GM23338 (cell line): ENCODE measurements at regions not wholly inside any gene's neighbourhood (a gene's known extent, or its start where the extent isn't known, plus 50 kb on each side); places are given as distances from the start of the nearest gene placed in this dataset.

ENCODE experiments used
- ATAC-seq: fragments of 200-7000 bp; cut with Tn5 transposase; 3 replicates; pipeline ENCODE4 v1.9.1; 2020
- DNase-seq: peaks from one replicate; pipeline ENCODE4 v3.0.0-alpha.2; 2015; ENCODE audit warnings: low spot score
- H2AFZ ChIP-seq: fragments of 200-600 bp; sonication (generic); 2 replicates; pipeline ENCODE4 v1.8.0; 2016; ENCODE audit warnings: antibody characterized with exemption, mild to moderate bottlenecking, moderate library complexity
- H3F3A ChIP-seq: fragments of 200-600 bp; sonication (generic); replicated peaks from 2 replicates; pipeline ENCODE4 v1.8.0; 2017; ENCODE audit warnings: antibody characterized with exemption, mixed run types, low read depth
- H3K27ac ChIP-seq: fragments of 200-600 bp; sonication (generic); 2 replicates; pipeline ENCODE4 v1.6.1; 2016; ENCODE audit warnings: low read depth
- H3K27me3 ChIP-seq: fragments of 200-600 bp; sonication (generic); 2 replicates; pipeline ENCODE4 v1.8.0; 2016; ENCODE audit warnings: mild to moderate bottlenecking, mixed run types, moderate library complexity; ENCODE audit not compliant: insufficient read depth
- H3K36me3 ChIP-seq: fragments of 200-600 bp; sonication (generic); 2 replicates; pipeline ENCODE4 v1.8.0; 2016; ENCODE audit warnings: mild to moderate bottlenecking; ENCODE audit not compliant: insufficient read depth
- H3K4me1 ChIP-seq: fragments of 200-600 bp; sonication (generic); 2 replicates; pipeline ENCODE4 v1.8.0; 2016; ENCODE audit warnings: mild to moderate bottlenecking, moderate library complexity; ENCODE audit not compliant: insufficient read depth
- H3K4me2 ChIP-seq: fragments of 200-600 bp; sonication (generic); 2 replicates; pipeline ENCODE4 v1.7.1; 2017; ENCODE audit warnings: mixed run types
- H3K4me3 ChIP-seq: fragments of 200-600 bp; sonication (generic); 2 replicates; pipeline ENCODE4 v1.6.1; 2016; ENCODE audit warnings: mixed run types
- H3K79me2 ChIP-seq: fragments of 200-600 bp; sonication (generic); replicated peaks from 2 replicates; pipeline ENCODE4 v1.8.0; 2017; ENCODE audit warnings: mild to moderate bottlenecking; ENCODE audit not compliant: insufficient read depth
- H3K9me2 ChIP-seq: fragments of 200-600 bp; sonication (generic); 2 replicates; pipeline ENCODE4 v1.8.0; 2017; ENCODE audit not compliant: insufficient read depth
- H4K20me1 ChIP-seq: fragments of 200-600 bp; sonication (generic); replicated peaks from 2 replicates; pipeline ENCODE4 v1.8.0; 2017; ENCODE audit warnings: mild to moderate bottlenecking; ENCODE audit not compliant: insufficient read depth
- H3K27ac Mint-ChIP-seq: 2 replicates; pipeline ENCODE4 v1.8.0; 2020; ENCODE audit warnings: inconsistent platforms, mild to moderate bottlenecking, moderate library complexity, mixed read lengths
- H3K27me3 Mint-ChIP-seq: 3 replicates; pipeline ENCODE4 v1.8.0; 2022; ENCODE audit warnings: low read depth, mild to moderate bottlenecking, moderate library complexity, mixed read lengths, inconsistent platforms; ENCODE audit not compliant: insufficient read depth, poor library complexity
- H3K36me3 Mint-ChIP-seq: 3 replicates; pipeline ENCODE4 v1.8.0; 2021; ENCODE audit warnings: low read depth, mild to moderate bottlenecking, inconsistent platforms, moderate library complexity, mixed read lengths
- H3K4me1 Mint-ChIP-seq: 3 replicates; pipeline ENCODE4 v1.8.0; 2020; ENCODE audit warnings: mild to moderate bottlenecking, inconsistent platforms, mixed read lengths
- H3K4me3 Mint-ChIP-seq: 3 replicates; pipeline ENCODE4 v1.8.0; 2021; ENCODE audit warnings: moderate library complexity, mild to moderate bottlenecking, inconsistent platforms, mixed read lengths
- H3K9me3 Mint-ChIP-seq: 3 replicates; pipeline ENCODE4 v1.8.0; 2020; ENCODE audit warnings: moderate library complexity, mild to moderate bottlenecking, inconsistent platforms, mixed read lengths
- CREB1 ChIP-seq: fragments of 250-450 bp; sonication (Bioruptor Pico); IDR thresholded peaks from 2 replicates; pipeline ENCODE4 v1.5.0; 2020; ENCODE audit warnings: low read depth, mild to moderate bottlenecking, moderate library complexity
- EZH2 ChIP-seq: fragments of 200-600 bp; sonication (generic); IDR thresholded peaks from one replicate; pipeline ENCODE4 v1.8.0; 2017; ENCODE audit warnings: antibody characterized with exemption, mild to moderate bottlenecking, low read depth; ENCODE audit not compliant: unreplicated experiment
- JUNB ChIP-seq: IDR thresholded peaks from one replicate; pipeline ENCODE4 v1.6.1; 2016; ENCODE audit warnings: antibody characterized with exemption; ENCODE audit not compliant: unreplicated experiment
- NANOG ChIP-seq: IDR thresholded peaks from 2 replicates; pipeline ENCODE4 v1.6.1; 2016; ENCODE audit warnings: antibody characterized with exemption, borderline replicate concordance
- POLR2AphosphoS5 ChIP-seq: IDR thresholded peaks from 2 replicates; pipeline ENCODE4 v1.6.1; 2016; ENCODE audit warnings: antibody characterized with exemption, low read depth
- STAT1 ChIP-seq: IDR thresholded peaks from one replicate; pipeline ENCODE4 v1.6.1; 2016; ENCODE audit warnings: antibody characterized with exemption; ENCODE audit not compliant: unreplicated experiment
- ZNF114 ChIP-seq: fragments of 250-450 bp; sonication (Bioruptor Pico); IDR thresholded peaks from 2 replicates; pipeline ENCODE4 v1.5.0; 2020; ENCODE audit warnings: mild to moderate bottlenecking, moderate library complexity
- TF ChIP-seq, protein P1 (sequence below): IDR thresholded peaks from one replicate; pipeline ENCODE4 v1.6.1; 2018; ENCODE audit warnings: antibody characterized with exemption; ENCODE audit not compliant: unreplicated experiment
- TF ChIP-seq, protein P2 (sequence below), 2 experiments: fragments of 200-600 bp in 1 of 2; sonication (generic) in 1 of 2; conservative IDR thresholded peaks; 2 replicates each; pipeline versions ENCODE4 v1.5.1 to v1.6.1; 2016 to 2017; ENCODE audit warnings: antibody characterized with exemption in 2 of 2, low read depth in 2 of 2, mild to moderate bottlenecking in 2 of 2, moderate library complexity in 1 of 2
- TF ChIP-seq, protein P3 (sequence below): IDR thresholded peaks from 2 replicates; pipeline ENCODE4 v1.6.1; 2016; ENCODE audit warnings: antibody characterized with exemption

DNA sequence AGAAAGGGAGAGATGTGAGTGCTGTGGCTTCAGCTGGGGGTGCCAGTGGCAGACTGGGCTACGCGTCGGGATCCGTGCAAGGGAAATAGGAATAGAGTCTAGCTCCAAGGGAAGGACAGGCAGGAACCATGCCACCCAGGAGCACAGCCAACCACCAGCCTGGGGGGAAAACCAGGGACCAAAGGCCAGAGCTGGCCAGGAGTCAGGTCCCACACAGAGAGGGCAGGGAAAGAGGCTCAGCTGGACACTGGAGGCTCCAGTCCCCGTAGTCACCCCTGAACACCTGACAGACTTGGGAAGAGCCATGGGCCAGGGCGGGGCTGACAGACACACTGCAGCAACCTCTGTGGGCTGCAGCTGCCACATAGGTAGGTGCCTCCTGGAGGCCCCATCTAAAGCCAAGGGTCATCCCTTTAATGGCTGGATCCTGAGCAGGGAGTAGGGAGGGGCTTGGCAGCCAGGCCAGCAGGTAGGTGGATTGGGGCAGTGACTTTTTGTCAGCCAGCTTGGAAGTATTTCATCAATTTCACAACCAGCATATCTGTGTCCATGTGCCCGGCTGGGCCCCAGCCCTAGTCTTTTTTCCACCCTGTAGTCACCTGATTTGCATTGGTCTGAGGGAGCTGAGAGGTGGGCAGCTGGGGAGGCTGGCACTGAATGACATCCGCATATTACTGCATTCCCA lies 163.2 kb downstream of the SH2D4B start:
- H3K4me1 Mint-ChIP-seq, result peaks cover 5% of the 10 kb centered on the region
- Histone ChIP-seq H3K79me2 (no peaks in the 10 kb centered on the region), H3K4me1 (0 out of 2 replicates have a peak, but pooled peaks cover 3% of the 10 kb centered on the region), H3K4me2 (no peak overlapping the region), H3K36me3 (no peaks in the 10 kb centered on the region), H3K4me3 (no peak overlapping the region), H3F3A (no peaks in the 10 kb centered on the region), H3K27ac (no peak overlapping the region), H3K9me2 (no peaks in the 10 kb centered on the region), H2AFZ (no peak overlapping the region), H4K20me1 (no peaks in the 10 kb centered on the region), H3K27me3 (no peaks in the 10 kb centered on the region)
- no peak for DNase-seq
- TF ChIP-seq, protein P1, sequence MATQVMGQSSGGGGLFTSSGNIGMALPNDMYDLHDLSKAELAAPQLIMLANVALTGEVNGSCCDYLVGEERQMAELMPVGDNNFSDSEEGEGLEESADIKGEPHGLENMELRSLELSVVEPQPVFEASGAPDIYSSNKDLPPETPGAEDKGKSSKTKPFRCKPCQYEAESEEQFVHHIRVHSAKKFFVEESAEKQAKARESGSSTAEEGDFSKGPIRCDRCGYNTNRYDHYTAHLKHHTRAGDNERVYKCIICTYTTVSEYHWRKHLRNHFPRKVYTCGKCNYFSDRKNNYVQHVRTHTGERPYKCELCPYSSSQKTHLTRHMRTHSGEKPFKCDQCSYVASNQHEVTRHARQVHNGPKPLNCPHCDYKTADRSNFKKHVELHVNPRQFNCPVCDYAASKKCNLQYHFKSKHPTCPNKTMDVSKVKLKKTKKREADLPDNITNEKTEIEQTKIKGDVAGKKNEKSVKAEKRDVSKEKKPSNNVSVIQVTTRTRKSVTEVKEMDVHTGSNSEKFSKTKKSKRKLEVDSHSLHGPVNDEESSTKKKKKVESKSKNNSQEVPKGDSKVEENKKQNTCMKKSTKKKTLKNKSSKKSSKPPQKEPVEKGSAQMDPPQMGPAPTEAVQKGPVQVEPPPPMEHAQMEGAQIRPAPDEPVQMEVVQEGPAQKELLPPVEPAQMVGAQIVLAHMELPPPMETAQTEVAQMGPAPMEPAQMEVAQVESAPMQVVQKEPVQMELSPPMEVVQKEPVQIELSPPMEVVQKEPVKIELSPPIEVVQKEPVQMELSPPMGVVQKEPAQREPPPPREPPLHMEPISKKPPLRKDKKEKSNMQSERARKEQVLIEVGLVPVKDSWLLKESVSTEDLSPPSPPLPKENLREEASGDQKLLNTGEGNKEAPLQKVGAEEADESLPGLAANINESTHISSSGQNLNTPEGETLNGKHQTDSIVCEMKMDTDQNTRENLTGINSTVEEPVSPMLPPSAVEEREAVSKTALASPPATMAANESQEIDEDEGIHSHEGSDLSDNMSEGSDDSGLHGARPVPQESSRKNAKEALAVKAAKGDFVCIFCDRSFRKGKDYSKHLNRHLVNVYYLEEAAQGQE, result no peak
- TF ChIP-seq, protein P2, sequence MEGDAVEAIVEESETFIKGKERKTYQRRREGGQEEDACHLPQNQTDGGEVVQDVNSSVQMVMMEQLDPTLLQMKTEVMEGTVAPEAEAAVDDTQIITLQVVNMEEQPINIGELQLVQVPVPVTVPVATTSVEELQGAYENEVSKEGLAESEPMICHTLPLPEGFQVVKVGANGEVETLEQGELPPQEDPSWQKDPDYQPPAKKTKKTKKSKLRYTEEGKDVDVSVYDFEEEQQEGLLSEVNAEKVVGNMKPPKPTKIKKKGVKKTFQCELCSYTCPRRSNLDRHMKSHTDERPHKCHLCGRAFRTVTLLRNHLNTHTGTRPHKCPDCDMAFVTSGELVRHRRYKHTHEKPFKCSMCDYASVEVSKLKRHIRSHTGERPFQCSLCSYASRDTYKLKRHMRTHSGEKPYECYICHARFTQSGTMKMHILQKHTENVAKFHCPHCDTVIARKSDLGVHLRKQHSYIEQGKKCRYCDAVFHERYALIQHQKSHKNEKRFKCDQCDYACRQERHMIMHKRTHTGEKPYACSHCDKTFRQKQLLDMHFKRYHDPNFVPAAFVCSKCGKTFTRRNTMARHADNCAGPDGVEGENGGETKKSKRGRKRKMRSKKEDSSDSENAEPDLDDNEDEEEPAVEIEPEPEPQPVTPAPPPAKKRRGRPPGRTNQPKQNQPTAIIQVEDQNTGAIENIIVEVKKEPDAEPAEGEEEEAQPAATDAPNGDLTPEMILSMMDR (conservative IDR thresholded peaks at IDR 0.05; ENCODE audit: low read depth in 2 of 2), result no peak
- TF ChIP-seq STAT1, result no peak
- TF ChIP-seq, protein P3, sequence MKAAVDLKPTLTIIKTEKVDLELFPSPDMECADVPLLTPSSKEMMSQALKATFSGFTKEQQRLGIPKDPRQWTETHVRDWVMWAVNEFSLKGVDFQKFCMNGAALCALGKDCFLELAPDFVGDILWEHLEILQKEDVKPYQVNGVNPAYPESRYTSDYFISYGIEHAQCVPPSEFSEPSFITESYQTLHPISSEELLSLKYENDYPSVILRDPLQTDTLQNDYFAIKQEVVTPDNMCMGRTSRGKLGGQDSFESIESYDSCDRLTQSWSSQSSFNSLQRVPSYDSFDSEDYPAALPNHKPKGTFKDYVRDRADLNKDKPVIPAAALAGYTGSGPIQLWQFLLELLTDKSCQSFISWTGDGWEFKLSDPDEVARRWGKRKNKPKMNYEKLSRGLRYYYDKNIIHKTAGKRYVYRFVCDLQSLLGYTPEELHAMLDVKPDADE, result no peak
- no peak for TF ChIP-seq EZH2
- TF ChIP-seq NANOG, result no peak
- no peak for TF ChIP-seq ZNF114
- no peak for TF ChIP-seq CREB1 (CRISPR knock-in tag)
- TF ChIP-seq POLR2AphosphoS5, result no peak
- TF ChIP-seq JUNB, result no peak
- H3K36me3 Mint-ChIP-seq, result no peaks in the 10 kb centered on the region
- peaks cover 14% of the 10 kb centered on the region for H3K27me3 Mint-ChIP-seq
- H3K4me3 Mint-ChIP-seq, result no peak overlapping the region
- no peak overlapping the region for H3K27ac Mint-ChIP-seq
- no peak for ATAC-seq
- H3K9me3 Mint-ChIP-seq, result no peaks in the 10 kb centered on the region; the same call in 2 of the 3 replicates
